Coronary artery (tissue), 2 donors: ENCODE measurements at regions not wholly inside any gene's neighbourhood (a gene's known extent, or its start where the extent isn't known, plus 50 kb on each side); places are given as distances from the start of the nearest gene placed in this dataset.

Experiments used
- DNase-seq: peaks from one replicate; pipeline ENCODE4 v3.0.0-alpha.2; 2017; ENCODE audit warnings: low spot score
- H3K27ac ChIP-seq, 2 donors: fragments of 200-600 bp; sonication (generic); one replicate each; pipeline ENCODE4 v1.5.1; 2016 to 2019
- H3K4me3 ChIP-seq: fragments of 200-600 bp; sonication (generic); 2 replicates; pipeline ENCODE4 v1.5.1; 2016; ENCODE audit warnings: mild to moderate bottlenecking, moderate library complexity
- CTCF ChIP-seq: fragments of 200-600 bp; sonication (generic); IDR thresholded peaks from one replicate; pipeline ENCODE4 v1.5.1; 2019; ENCODE audit warnings: antibody characterized with exemption

DNA sequence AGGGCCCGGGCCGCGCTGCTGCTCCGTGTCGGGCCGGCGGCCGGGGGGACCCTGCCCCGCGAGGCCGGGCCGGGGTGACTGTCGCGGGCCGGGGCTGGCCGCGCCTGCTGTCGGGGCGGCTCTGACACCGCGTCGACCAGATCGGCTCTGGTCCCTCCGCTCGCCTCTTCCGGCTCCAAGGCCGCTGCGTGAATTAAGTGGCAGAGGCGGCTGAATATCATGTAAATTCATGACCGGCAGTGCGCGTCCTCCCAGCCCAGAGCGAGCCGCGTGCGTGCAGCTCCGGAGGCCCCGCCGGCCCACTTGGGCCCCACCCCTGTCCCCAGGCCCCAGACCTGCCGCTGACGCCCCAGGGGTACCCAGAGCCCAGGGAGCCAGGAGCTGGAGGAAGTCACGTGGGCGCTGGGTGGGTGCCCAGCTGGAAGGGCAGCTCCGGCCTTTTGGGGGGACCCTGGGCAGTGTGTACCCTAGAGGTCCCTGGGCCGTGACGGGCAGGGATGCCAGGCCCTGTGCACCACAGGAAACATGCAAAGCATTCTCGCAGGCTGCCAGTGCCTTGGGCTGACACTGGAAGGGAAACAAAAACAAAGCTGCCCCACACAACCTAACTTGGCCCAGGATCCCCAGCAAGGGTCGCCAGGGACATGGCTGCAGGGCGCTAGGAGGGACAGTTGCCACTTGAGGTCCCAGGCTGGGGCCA, 584.0 kb upstream of the MKI67 start:
- DNase-seq = no peak
- Histone ChIP-seq H3K27ac (no peak overlapping the region), H3K4me3 (no peak overlapping the region)
- TF ChIP-seq CTCF = no peak

- Histone ChIP-seq H3K27ac (no peak overlapping the region), H3K4me3 (no peak overlapping the region)
- no peak for DNase-seq
- no peak for TF ChIP-seq CTCF
These were observed 584.6 kb upstream of the MKI67 start for GRCh38 chr10:128710798-128711183.

DNA sequence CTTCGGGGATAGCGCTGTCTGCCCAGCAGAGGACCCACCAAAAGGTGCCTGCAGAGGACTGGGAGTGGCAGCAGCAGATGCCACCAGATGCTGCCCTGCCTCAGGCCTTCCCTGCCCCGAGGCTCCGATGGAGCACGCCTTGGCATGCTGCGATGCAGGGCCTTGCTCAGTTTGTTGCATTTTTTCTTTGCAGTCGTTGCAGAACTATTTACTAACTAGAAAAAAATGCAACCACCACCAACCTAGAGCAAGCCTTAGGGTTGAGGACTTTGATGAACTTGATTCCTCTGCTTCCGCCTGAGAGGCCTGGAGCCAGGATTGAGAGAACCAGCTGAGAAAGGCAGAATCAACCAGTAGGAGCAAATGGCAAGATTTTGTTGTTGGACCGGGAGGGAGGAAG, 585.6 kb upstream of the MKI67 start:
- DNase-seq = no peak
- Histone ChIP-seq H3K4me3 (no peak overlapping the region), H3K27ac (no peak overlapping the region)
- TF ChIP-seq CTCF = no peak

DNA sequence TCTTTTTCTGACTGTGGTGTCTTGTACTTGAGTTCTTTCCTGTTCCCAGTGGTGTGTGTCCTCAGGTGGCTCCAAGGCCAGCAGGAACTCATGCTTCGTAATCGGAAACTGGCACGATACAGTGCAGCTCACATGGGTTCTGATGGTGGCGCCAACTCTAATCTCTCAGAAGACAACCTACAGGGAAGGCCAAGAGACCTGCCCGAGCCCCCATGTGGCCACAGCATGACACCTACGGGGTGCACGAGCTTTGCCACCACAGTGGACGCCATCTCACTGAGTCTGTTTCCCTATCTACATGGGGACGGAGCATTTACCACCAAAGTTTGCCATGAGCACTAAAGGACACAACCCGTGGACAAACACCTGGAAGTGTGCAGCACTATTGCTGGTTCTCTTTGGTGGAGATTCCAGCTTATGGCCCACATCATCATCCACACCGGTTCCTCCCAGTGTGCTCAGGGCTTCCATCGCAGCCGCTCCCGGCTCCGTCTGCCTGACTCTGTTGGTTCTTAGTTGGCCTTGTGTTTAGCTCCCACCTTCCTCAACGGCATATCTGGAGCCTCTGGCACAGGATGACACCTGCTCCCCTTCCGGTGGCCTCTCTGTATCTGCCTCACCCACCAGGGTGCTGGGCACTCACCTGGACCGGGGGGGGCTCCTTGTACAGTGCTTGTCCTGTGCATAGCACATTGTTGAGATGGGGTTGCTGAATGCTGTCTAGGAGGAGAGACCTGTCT, 586.6 kb upstream of the MKI67 start:
- TF ChIP-seq CTCF = no peak
- H3K4me3 ChIP-seq = no peak overlapping the region
- no peak for DNase-seq
- H3K27ac ChIP-seq = no peak overlapping the region

DNA sequence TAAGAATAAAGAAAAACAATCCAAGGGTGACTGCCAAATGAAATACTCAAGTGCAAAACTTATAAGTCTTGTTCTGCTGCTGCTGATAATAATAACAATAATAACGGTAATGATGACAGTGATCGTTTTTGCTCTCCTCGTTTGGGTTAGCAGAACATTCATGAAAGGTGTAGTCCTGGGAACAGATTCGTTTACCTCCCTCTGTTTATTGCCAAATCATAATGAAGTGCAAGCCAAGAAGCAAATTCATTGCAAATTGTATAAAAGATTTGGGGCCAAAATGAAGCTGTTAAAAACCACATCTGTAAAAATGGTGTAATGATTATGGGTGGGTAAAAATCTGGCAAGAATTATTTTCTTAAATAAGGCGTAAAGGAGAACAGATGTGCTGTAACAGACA, 587.2 kb upstream of the MKI67 start:
- DNase-seq = no peak
- Histone ChIP-seq H3K4me3 (no peak overlapping the region), H3K27ac (no peak overlapping the region)
- TF ChIP-seq CTCF = no peak

DNA sequence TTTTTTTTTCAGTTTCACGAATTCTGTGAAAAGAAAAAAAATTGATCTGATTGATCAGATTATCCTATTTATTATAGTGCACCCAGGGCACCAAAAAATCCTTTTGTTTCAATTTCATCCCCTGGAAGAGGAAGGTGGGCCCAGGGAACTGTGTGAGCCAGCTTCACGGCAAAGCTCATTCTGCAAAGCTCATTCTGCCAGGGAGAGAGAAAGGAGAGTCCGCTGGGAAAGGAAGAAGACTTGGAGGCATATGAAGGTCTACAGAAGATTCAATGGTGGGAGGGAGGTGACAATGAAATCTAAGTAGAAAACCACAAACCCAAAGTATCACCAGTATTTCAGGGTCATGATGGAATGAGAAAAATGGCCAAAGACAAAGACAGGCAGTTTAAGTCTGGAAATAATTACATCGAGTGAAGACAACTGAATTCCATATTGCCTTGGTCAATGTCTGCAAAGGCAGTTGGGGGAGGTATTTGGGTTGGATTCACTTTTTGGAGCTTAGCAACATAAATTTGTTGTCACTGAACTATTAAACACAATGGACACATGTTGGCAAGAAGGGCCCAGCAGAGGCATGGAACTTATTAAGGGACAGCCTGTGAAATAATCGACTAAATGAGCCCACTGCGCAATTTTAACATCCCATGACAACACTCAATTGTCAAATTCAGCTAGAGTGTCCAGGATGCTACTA, 587.8 kb upstream of the MKI67 start:
- TF ChIP-seq CTCF = no peak
- DNase-seq = no peak
- no peak overlapping the region for H3K4me3 ChIP-seq
- no peak overlapping the region for H3K27ac ChIP-seq
